SK-N-SH treated with all-trans-retinoic acid at 6 μM for 48 hours (cell line): ENCODE measurements at regions not wholly inside any gene's neighbourhood (a gene's known extent, or its start where the extent isn't known, plus 50 kb on each side); places are given as distances from the start of the nearest gene placed in this dataset.

ENCODE experiments used
- CREB5 ChIP-seq: fragments of 250-450 bp; sonication (Bioruptor Pico); IDR thresholded peaks from 2 replicates; pipeline ENCODE4 v1.5.1; 2020; ENCODE audit warnings: low read depth, mild to moderate bottlenecking, moderate library complexity
- CSRNP3 ChIP-seq: fragments of 250-450 bp; sonication (Bioruptor Pico); IDR thresholded peaks from 2 replicates; pipeline ENCODE4 v1.5.1; 2021; ENCODE audit warnings: mild to moderate bottlenecking, moderate library complexity
- GLIS3 ChIP-seq: fragments of 250-450 bp; sonication (Bioruptor Pico); IDR thresholded peaks from 2 replicates; pipeline ENCODE4 v1.5.0; 2020; ENCODE audit warnings: mild to moderate bottlenecking, moderate library complexity
- ISL1 ChIP-seq: fragments of 250-450 bp; sonication (Bioruptor Pico); IDR thresholded peaks from 2 replicates; pipeline ENCODE4 v2.1.2; 2022; ENCODE audit warnings: mild to moderate bottlenecking, moderate library complexity
- OSR1 ChIP-seq: fragments of 250-450 bp; sonication (Bioruptor Pico); IDR thresholded peaks from 2 replicates; pipeline ENCODE4 v1.8.0; 2022; ENCODE audit warnings: moderate library complexity, mild to moderate bottlenecking, inconsistent platforms
- PATZ1 ChIP-seq: fragments of 250-450 bp; sonication (Bioruptor Pico); IDR thresholded peaks from 2 replicates; pipeline ENCODE4 v1.8.0; 2020; ENCODE audit warnings: mild to moderate bottlenecking, moderate library complexity, borderline replicate concordance
- POU6F1 ChIP-seq: fragments of 250-450 bp; sonication (Bioruptor Pico); IDR thresholded peaks from 2 replicates; pipeline ENCODE4 v1.8.0; 2021; ENCODE audit warnings: low read depth, mild to moderate bottlenecking, moderate library complexity, borderline replicate concordance
- PPARA ChIP-seq: fragments of 250-450 bp; sonication (Bioruptor Pico); IDR thresholded peaks from 2 replicates; pipeline ENCODE4 v1.5.0; 2020; ENCODE audit warnings: mild to moderate bottlenecking, borderline replicate concordance
- RARB ChIP-seq: fragments of 250-450 bp; sonication (Bioruptor Pico); IDR thresholded peaks from 2 replicates; pipeline ENCODE4 v1.8.0; 2021; ENCODE audit warnings: mild to moderate bottlenecking, moderate library complexity
- SNAI2 ChIP-seq: fragments of 250-450 bp; sonication (Bioruptor Pico); IDR thresholded peaks from 2 replicates; pipeline ENCODE4 v1.5.0; 2020; ENCODE audit warnings: mild to moderate bottlenecking, moderate library complexity
- TCF4 ChIP-seq: fragments of 250-450 bp; sonication (Bioruptor Pico); IDR thresholded peaks from 2 replicates; pipeline ENCODE4 v1.8.0; 2021; ENCODE audit warnings: mild to moderate bottlenecking, moderate library complexity, borderline replicate concordance
- ZC3H10 ChIP-seq: fragments of 250-450 bp; sonication (Bioruptor Pico); IDR thresholded peaks from 2 replicates; pipeline ENCODE4 v1.5.1; 2021; ENCODE audit warnings: mild to moderate bottlenecking, moderate library complexity
- ZNF8 ChIP-seq: fragments of 450-650 bp; formaldehyde crosslinking; IDR thresholded peaks from 2 replicates; pipeline ENCODE4 v1.5.0; 2020; ENCODE audit warnings: mild to moderate bottlenecking, moderate library complexity

GRCh38 chr15:81473946-81474345, 99.9 kb upstream of the TMC3 start:
- TF ChIP-seq OSR1 (CRISPR knock-in tag) (no peak), SNAI2 (no peak), PATZ1 (CRISPR knock-in tag) (no peak), PPARA (no peak), CSRNP3 (CRISPR knock-in tag) (no peak), ZC3H10 (no peak), CREB5 (no peak), RARB (CRISPR knock-in tag) (no peak), ISL1 (no peak), ZNF8 (CRISPR knock-in tag) (no peak), TCF4 (CRISPR knock-in tag) (no peak), POU6F1 (CRISPR knock-in tag) (no peak), GLIS3 (CRISPR knock-in tag) (no peak)
